Glutamatergic neuron (in vitro differentiated cells): ENCODE measurements at regions not wholly inside any gene's neighbourhood (a gene's known extent, or its start where the extent isn't known, plus 50 kb on each side); places are given as distances from the start of the nearest gene placed in this dataset.

Source experiments
- DNase-seq: peaks from one replicate; pipeline ENCODE4 v3.0.0; 2022
- H3K27ac Mint-ChIP-seq: one replicate; pipeline ENCODE4 v1.8.0; 2020; ENCODE audit warnings: mild to moderate bottlenecking, mixed read lengths, inconsistent platforms; ENCODE audit not compliant: unreplicated experiment
- H3K27me3 Mint-ChIP-seq: one replicate; pipeline ENCODE4 v1.8.0; 2020; ENCODE audit warnings: mild to moderate bottlenecking, moderate library complexity, mixed read lengths, inconsistent platforms; ENCODE audit not compliant: unreplicated experiment
- H3K36me3 Mint-ChIP-seq: one replicate; pipeline ENCODE4 v1.8.0; 2020; ENCODE audit warnings: mild to moderate bottlenecking, mixed read lengths, inconsistent platforms; ENCODE audit not compliant: unreplicated experiment
- H3K4me1 Mint-ChIP-seq: one replicate; pipeline ENCODE4 v1.8.0; 2020; ENCODE audit warnings: mild to moderate bottlenecking, low read depth, mixed read lengths, inconsistent platforms; ENCODE audit not compliant: unreplicated experiment
- H3K4me3 Mint-ChIP-seq: one replicate; pipeline ENCODE4 v1.8.0; 2020; ENCODE audit warnings: mild to moderate bottlenecking, mixed read lengths, inconsistent platforms; ENCODE audit not compliant: unreplicated experiment
- H3K9me3 Mint-ChIP-seq: one replicate; pipeline ENCODE4 v1.8.0; 2020; ENCODE audit warnings: mild to moderate bottlenecking, moderate library complexity, mixed read lengths, inconsistent platforms; ENCODE audit not compliant: unreplicated experiment
- CTCF ChIP-seq: fragments of 200-600 bp; sonication (generic); IDR thresholded peaks from one replicate; pipeline ENCODE4 v1.5.0; 2021; ENCODE audit not compliant: partially characterized antibody, unreplicated experiment

DNA sequence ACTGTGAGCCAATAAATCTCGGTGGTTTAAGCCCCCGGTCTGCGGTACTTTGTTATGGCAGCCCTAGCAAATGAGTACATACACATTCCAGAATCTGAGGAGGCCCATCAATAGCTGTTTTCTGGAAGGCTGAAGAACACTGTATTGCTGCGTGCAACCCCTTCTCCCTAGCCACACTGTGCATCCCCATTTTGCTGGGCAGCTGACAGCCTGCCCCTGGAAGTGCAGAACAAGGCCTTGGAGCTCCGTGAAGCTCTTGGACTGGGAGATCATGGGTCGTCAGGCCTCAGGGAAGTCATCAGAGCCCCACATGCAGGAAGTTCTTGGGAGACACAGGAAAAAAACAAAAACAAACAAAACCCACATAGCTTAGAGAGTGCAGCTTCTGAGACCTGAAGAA, 90.6 kb upstream of the ST6GAL2 start:
- H3K27ac Mint-ChIP-seq, result no peak overlapping the region
- no peaks in the 10 kb centered on the region for H3K27me3 Mint-ChIP-seq
- H3K4me1 Mint-ChIP-seq, result no peaks in the 10 kb centered on the region
- no peaks in the 10 kb centered on the region for H3K9me3 Mint-ChIP-seq
- H3K36me3 Mint-ChIP-seq, result no peaks in the 10 kb centered on the region
- no peak overlapping the region for H3K4me3 Mint-ChIP-seq
- no peak for DNase-seq
- TF ChIP-seq CTCF, result no peak

GRCh38 chr2:106977717-106978116, 91.8 kb upstream of the ST6GAL2 start:
- no peaks in the 10 kb centered on the region for H3K9me3 Mint-ChIP-seq
- H3K36me3 Mint-ChIP-seq, result no peaks in the 10 kb centered on the region
- H3K4me1 Mint-ChIP-seq, result no peaks in the 10 kb centered on the region
- no peaks in the 10 kb centered on the region for H3K27me3 Mint-ChIP-seq
- no peak for DNase-seq
- H3K4me3 Mint-ChIP-seq, result no peak overlapping the region
- H3K27ac Mint-ChIP-seq, result no peak overlapping the region
- no peak for TF ChIP-seq CTCF

GRCh38 chr2:106978647-106979046, 92.7 kb upstream of the ST6GAL2 start:
- H3K27ac Mint-ChIP-seq, result no peak overlapping the region
- no peaks in the 10 kb centered on the region for H3K9me3 Mint-ChIP-seq
- no peaks in the 10 kb centered on the region for H3K36me3 Mint-ChIP-seq
- no peak for DNase-seq
- no peak for TF ChIP-seq CTCF
- no peak overlapping the region for H3K4me3 Mint-ChIP-seq
- H3K27me3 Mint-ChIP-seq, result no peaks in the 10 kb centered on the region
- H3K4me1 Mint-ChIP-seq, result no peaks in the 10 kb centered on the region

- no peaks in the 10 kb centered on the region for H3K36me3 Mint-ChIP-seq
Measured at GRCh38 chr2:106981491-106981890, 95.5 kb upstream of the ST6GAL2 start.

GRCh38 chr2:106982350-106982749, 96.4 kb upstream of the ST6GAL2 start:
- Mint-ChIP-seq H3K4me3 (no peak overlapping the region), H3K36me3 (no peaks in the 10 kb centered on the region), H3K9me3 (no peaks in the 10 kb centered on the region), H3K4me1 (no peaks in the 10 kb centered on the region), H3K27ac (no peak overlapping the region), H3K27me3 (no peaks in the 10 kb centered on the region)
- TF ChIP-seq CTCF, result no peak
- DNase-seq, result no peak

More at GRCh38 chr2:106981491-106981890, 95.5 kb upstream of the ST6GAL2 start:
- Mint-ChIP-seq H3K4me3 (no peak overlapping the region), H3K9me3 (no peaks in the 10 kb centered on the region), H3K27me3 (no peaks in the 10 kb centered on the region), H3K27ac (no peak overlapping the region), H3K4me1 (no peaks in the 10 kb centered on the region)
- TF ChIP-seq CTCF, result no peak
- DNase-seq, result no peak
